Pancreas (tissue), 10 donors: ENCODE measurements at regions not wholly inside any gene's neighbourhood (a gene's known extent, or its start where the extent isn't known, plus 50 kb on each side); places are given as distances from the start of the nearest gene placed in this dataset.

ENCODE experiments used
- ATAC-seq, 4 donors: fragments of 200-7000 bp; cut with Tn5 transposase; one replicate each; pipeline versions ENCODE4 v1.8.0 to v1.9.1; 2020; ENCODE audit warnings: mild to moderate bottlenecking in 4 of 4, moderate library complexity in 4 of 4
- DNase-seq, 6 donors: peaks; one replicate each; pipeline ENCODE4 v3.0.0-alpha.2; 2020
- FAIRE-seq: peaks from 2 replicates; lab custom pipeline; 2012; peaks lifted over from hg19 to GRCh38; lab: Jason Lieb, UNC
- H3K27ac ChIP-seq, 4 donors: fragments of 200-600 bp; sonication (generic); 1 replicate in 3 of 4; 2 replicates in 1 of 4; pipeline versions ENCODE4 v1.5.0 to v1.8.0; 2020
- H3K27me3 ChIP-seq, 4 donors: fragments of 200-600 bp; one replicate each; pipeline ENCODE4 v1.8.0; 2021
- H3K36me3 ChIP-seq, 3 donors: fragments of 200-600 bp; sonication (generic) in 1 of 3; one replicate each; pipeline versions ENCODE4 v1.5.0 to v1.8.0; 2020 to 2021
- H3K4me1 ChIP-seq, 3 donors: fragments of 200-600 bp; one replicate each; pipeline ENCODE4 v1.8.0; 2021
- H3K4me3 ChIP-seq, 4 donors: fragments of 200-600 bp; sonication (generic) in 2 of 4; one replicate each; pipeline versions ENCODE4 v1.5.0 to v1.8.0; 2020 to 2021
- H3K9me3 ChIP-seq, 4 donors: fragments of 200-600 bp; one replicate each; pipeline ENCODE4 v1.8.0; 2021
- CTCF ChIP-seq, 4 donors: fragments of 200-600 bp; sonication (generic) in 3 of 4; IDR thresholded peaks; one replicate each; pipeline versions ENCODE4 v1.5.0 to v1.8.0; 2021; ENCODE audit warnings: antibody characterized with exemption in 4 of 4
- WGBS, 2 donors: extraction: QIAGEN DNeasy Blood & Tissue Kit; methylation state at CpG; one replicate each; pipeline ENCODE4 v1.1.7; 2013; 5-methylcytosine and 5-hydroxymethylcytosine counted together
- intact Hi-C, 3 donors: fragments of 100-400 bp; cut with DNase I; formaldehyde crosslinking; loops; one replicate each; pipeline versions ENCODE4 v1.11.1 to v1.14.2; 2022
- donor health status: healthy with polysubstance abuse.
- donor health status: DM: no; HTN: no; CAD: no; lungs with moderate emphysema.
- donor health status: DM: no; HTN: no; CAD: no.
- donor health status: control.
- donor health status: control.
- donor health status: Bipolar disorder and iron deficiency.
- donor health status: DM: yes; HTN: yes; CAD: no.
- donor health status: DM: no; HTN: no; CAD: no.
- donor health status: DM: no; HTN: no; CAD: no.
- donor health status: DM: yes; HTN: yes; CAD: no.

DNA sequence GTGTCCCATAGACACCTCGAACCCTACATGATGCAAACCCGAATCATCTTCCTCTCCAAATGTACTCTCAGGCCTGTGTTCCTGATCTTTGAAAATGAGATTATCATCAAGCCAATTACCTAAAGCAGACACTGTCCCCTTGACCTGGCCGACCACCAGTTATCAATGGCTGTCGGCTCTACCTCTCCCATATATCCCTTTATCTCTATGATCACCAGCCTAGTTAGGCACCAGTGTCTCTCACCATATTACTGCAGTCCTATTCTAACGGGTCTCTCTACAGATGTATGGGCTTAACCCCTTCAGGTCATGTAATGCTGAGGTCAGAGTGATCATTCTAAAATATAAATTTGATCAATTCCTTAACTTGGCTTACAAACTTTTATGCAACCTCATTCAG, 234.9 kb upstream of the MARCKS start:
- WGBS, 2 donors: 74 to 77% methylated on average over 5 of the region's 5 CpGs
- TF ChIP-seq CTCF (IDR thresholded peaks at IDR 0.05): no peak
- no peak overlapping the region for H3K4me3 ChIP-seq
- no peaks in the 10 kb centered on the region for H3K4me1 ChIP-seq
- DNase-seq (no peak), ATAC-seq (no peak), FAIRE-seq (no peak)
- H3K36me3 ChIP-seq: no peaks in the 10 kb centered on the region
- no peak overlapping the region for H3K27ac ChIP-seq
- intact Hi-C loops: no loop called here
- H3K27me3 ChIP-seq: no peaks in the 10 kb centered on the region
- no peaks in the 10 kb centered on the region for H3K9me3 ChIP-seq

DNA sequence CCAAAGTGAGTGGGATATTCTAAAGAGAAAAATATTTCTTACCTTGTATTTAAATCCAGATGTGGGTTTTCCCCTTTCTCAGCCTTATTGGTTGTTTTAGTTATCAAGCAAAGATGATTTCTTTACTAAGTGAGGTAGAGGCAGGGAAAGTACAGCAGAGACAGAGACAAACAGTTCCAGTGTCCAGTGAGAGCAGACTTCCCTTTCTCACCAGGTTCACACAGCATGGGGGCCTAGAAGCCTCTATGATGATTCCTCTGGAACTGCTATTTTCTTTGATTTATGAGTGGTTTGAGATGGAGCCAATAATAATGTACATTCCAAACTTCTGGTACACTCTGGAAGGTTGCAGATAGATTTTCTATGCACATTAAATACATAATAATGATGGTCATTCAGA, 234.0 kb upstream of the MARCKS start:
- H3K36me3 ChIP-seq: no peaks in the 10 kb centered on the region
- intact Hi-C loops: no loop called here
- no peak for TF ChIP-seq CTCF (IDR thresholded peaks at IDR 0.05)
- H3K4me1 ChIP-seq: no peaks in the 10 kb centered on the region
- H3K27me3 ChIP-seq: no peaks in the 10 kb centered on the region
- H3K4me3 ChIP-seq: no peak overlapping the region
- no peaks in the 10 kb centered on the region for H3K9me3 ChIP-seq
- no peak for FAIRE-seq
- H3K27ac ChIP-seq: no peak overlapping the region
- no peak for DNase-seq
- no peak for ATAC-seq

GRCh38 chr6:113625850-113626249, 231.3 kb upstream of the MARCKS start:
- FAIRE-seq (no peak), ATAC-seq (no peak), DNase-seq (no peak)
- Histone ChIP-seq H3K27ac (no peak overlapping the region), H3K9me3 (no peaks in the 10 kb centered on the region), H3K4me3 (no peak overlapping the region), H3K4me1 (peaks cover 0 to 12% (median 0%) of the 10 kb centered on the region in 3 donors), H3K27me3 (no peaks in the 10 kb centered on the region), H3K36me3 (no peaks in the 10 kb centered on the region)
- no peak for TF ChIP-seq CTCF (IDR thresholded peaks at IDR 0.05)
- intact Hi-C loops: no loop called here
- 76 to 79% methylated on average over 3 of the region's 3 CpGs for WGBS, 2 donors

- Histone ChIP-seq H3K27me3 (no peaks in the 10 kb centered on the region), H3K4me3 (no peak overlapping the region), H3K9me3 (no peaks in the 10 kb centered on the region), H3K27ac (no peak overlapping the region), H3K36me3 (no peaks in the 10 kb centered on the region), H3K4me1 (peaks cover 4 to 19% (median 6%) of the 10 kb centered on the region in 3 donors)
- intact Hi-C loops: no loop called here
- TF ChIP-seq CTCF (IDR thresholded peaks at IDR 0.05): no peak
- WGBS, 2 donors: 90 to 91% methylated on average over 1 of the region's 1 CpG
- ATAC-seq (no peak), FAIRE-seq (no peak), DNase-seq (no peak)
Observed at GRCh38 chr6:113626475-113626874, 230.7 kb upstream of the MARCKS start.

DNA sequence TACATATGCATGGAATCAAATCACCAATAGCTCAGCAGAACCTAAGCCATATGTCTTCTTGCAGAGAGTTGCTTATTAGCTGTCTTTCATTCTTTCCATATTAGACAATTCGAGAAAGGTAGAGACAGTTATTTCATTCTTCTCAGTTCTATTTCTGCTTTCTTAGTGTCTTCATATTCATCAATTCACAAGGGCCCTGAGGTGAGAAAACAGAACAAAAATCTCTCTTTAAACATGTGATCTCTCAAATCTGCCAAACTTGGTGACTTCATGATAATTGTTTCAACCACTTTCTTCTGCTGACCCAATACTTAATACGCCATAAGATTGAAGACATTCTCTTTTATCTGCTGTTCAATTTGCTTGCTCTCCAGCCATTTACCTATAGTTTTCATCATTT, 229.7 kb upstream of the MARCKS start:
- WGBS, 2 donors: 92 to 97% methylated on average over 2 of the region's 2 CpGs
- intact Hi-C loops: no loop called here
- no peaks in the 10 kb centered on the region for H3K36me3 ChIP-seq
- TF ChIP-seq CTCF (IDR thresholded peaks at IDR 0.05): no peak
- no peaks in the 10 kb centered on the region for H3K27me3 ChIP-seq
- no peak for FAIRE-seq
- H3K4me3 ChIP-seq: no peak overlapping the region
- ATAC-seq: no peak
- no peak overlapping the region for H3K27ac ChIP-seq
- H3K4me1 ChIP-seq: peaks cover 11 to 24% (median 12%) of the 10 kb centered on the region in 3 donors
- H3K9me3 ChIP-seq: no peaks in the 10 kb centered on the region
- DNase-seq: no peak
